ENCODE measurements at regions not wholly inside any gene's neighbourhood (a gene's known extent, or its start where the extent isn't known, plus 50 kb on each side); places are given as distances from the start of the nearest gene placed in this dataset.

DNA sequence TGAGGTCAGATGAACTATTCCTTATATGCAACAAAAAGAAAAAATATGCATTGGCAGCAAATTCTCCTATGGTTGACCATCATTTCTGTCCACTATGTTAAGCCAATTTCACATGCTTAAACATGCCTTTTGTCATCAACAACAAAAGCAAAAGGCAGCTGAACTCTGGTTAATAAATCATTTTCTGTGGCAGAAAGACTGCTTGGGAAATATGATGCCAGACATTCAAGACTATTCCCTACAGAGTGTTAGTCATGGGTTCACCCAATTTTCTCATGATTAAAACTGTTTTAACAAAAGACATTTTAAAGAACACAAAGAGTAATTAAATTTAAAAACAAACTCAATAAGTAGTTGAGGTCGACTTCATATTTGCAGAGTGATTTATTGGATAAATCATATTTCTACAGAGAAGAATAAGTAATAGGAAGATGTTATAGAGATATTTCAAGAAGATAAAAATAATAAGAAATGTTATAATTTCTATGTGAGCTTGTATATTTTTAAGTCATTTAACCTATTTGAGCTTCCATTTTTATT lies 890.6 kb downstream of the STPG2 start:
- TF ChIP-seq, protein P1, sequence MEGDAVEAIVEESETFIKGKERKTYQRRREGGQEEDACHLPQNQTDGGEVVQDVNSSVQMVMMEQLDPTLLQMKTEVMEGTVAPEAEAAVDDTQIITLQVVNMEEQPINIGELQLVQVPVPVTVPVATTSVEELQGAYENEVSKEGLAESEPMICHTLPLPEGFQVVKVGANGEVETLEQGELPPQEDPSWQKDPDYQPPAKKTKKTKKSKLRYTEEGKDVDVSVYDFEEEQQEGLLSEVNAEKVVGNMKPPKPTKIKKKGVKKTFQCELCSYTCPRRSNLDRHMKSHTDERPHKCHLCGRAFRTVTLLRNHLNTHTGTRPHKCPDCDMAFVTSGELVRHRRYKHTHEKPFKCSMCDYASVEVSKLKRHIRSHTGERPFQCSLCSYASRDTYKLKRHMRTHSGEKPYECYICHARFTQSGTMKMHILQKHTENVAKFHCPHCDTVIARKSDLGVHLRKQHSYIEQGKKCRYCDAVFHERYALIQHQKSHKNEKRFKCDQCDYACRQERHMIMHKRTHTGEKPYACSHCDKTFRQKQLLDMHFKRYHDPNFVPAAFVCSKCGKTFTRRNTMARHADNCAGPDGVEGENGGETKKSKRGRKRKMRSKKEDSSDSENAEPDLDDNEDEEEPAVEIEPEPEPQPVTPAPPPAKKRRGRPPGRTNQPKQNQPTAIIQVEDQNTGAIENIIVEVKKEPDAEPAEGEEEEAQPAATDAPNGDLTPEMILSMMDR (conservative IDR thresholded peaks at IDR 0.05), result no peak
- no peak for TF ChIP-seq ZFX (IDR thresholded peaks at IDR 0.05)
